ENCODE measurements at regions not wholly inside any gene's neighbourhood (a gene's known extent, or its start where the extent isn't known, plus 50 kb on each side); places are given as distances from the start of the nearest gene placed in this dataset.

GRCh38 chr3:106673926-106674569 lies 703.2 kb upstream of the CCDC54 start (continued):
- TF ChIP-seq ZNF462 (CRISPR knock-in tag; IDR thresholded peaks at IDR 0.05) (no peak), STAT1 (IDR thresholded peaks at IDR 0.05; ENCODE audit: unreplicated experiment) (no peak), JUNB (IDR thresholded peaks at IDR 0.05; ENCODE audit: unreplicated experiment) (no peak), REST (IDR thresholded peaks at IDR 0.05; ENCODE audit: unreplicated experiment) (no peak), ZNF114 (CRISPR knock-in tag; IDR thresholded peaks at IDR 0.05) (no peak), POLR2AphosphoS5 (IDR thresholded peaks at IDR 0.05; ENCODE audit: low read depth) (no peak), EZH2phosphoT487 (IDR thresholded peaks at IDR 0.05; ENCODE audit: unreplicated experiment) (no peak), CREB1 (CRISPR knock-in tag; IDR thresholded peaks at IDR 0.05; ENCODE audit: low read depth) (no peak), CTCF (conservative IDR thresholded peaks at IDR 0.05; ENCODE audit: low read depth in 2 of 2) (no peak)

All from GM23338 (cell line).